GM21390 (cell line): ENCODE measurements at regions not wholly inside any gene's neighbourhood (a gene's known extent, or its start where the extent isn't known, plus 50 kb on each side); places are given as distances from the start of the nearest gene placed in this dataset.
A peak's percentile ranks its signal among the peaks of the same experiment; 100 is the strongest.
"Not testable (repeated sequence)": the region's sequence is repeated elsewhere in the genome, so short reads cannot be mapped to it uniquely, and the experiment has no call there.

ENCODE experiments used
- ATAC-seq: cut with Tn5 transposase; IDR thresholded peaks from one replicate; pipeline ENCODE4 v1.9.1; 2021; ENCODE audit not compliant: unreplicated experiment

GRCh38 chr6:22349051-22349450 lies 52.2 kb upstream of the PRL start:
- ATAC-seq = no peak

- no peak for ATAC-seq
Measured at GRCh38 chr6:22349528-22349927, 52.7 kb upstream of the PRL start.

GRCh38 chr6:22350109-22350508 lies 53.3 kb upstream of the PRL start:
- ATAC-seq = no peak

GRCh38 chr6:22353101-22353500 lies 56.3 kb upstream of the PRL start:
- no peak for ATAC-seq

- no peak for ATAC-seq
Measured at GRCh38 chr6:22356362-22356940, 59.6 kb upstream of the PRL start.

GRCh38 chr6:22357724-22358189 lies 60.9 kb upstream of the PRL start:
- no peak for ATAC-seq

- ATAC-seq = no peak
Measured at GRCh38 chr6:22361576-22361975, 64.7 kb upstream of the PRL start.

- ATAC-seq = no peak
Measured at GRCh38 chr6:22362361-22362760, 65.5 kb upstream of the PRL start.

- ATAC-seq = no peak
Measured at GRCh38 chr6:22363166-22363713, 66.4 kb upstream of the PRL start.

GRCh38 chr6:22363714-22364239 lies 66.9 kb upstream of the PRL start:
- no peak for ATAC-seq

GRCh38 chr6:22364306-22364705 lies 67.5 kb upstream of the PRL start:
- ATAC-seq = no peak

- ATAC-seq = no peak
Measured at GRCh38 chr6:22366214-22366613, 69.4 kb upstream of the PRL start.

- ATAC-seq = no peak
Measured at GRCh38 chr6:22367346-22367745, 70.5 kb upstream of the PRL start.

- no peak for ATAC-seq
Measured at GRCh38 chr6:22368794-22369193, 72.0 kb upstream of the PRL start.

- peak; percentile 95 for ATAC-seq
Measured at GRCh38 chr6:22372922-22373321, 76.1 kb upstream of the PRL start.

- ATAC-seq = not testable (repeated sequence)
Measured at GRCh38 chr6:22374950-22375349, 78.1 kb upstream of the PRL start.

- not testable (repeated sequence) for ATAC-seq
Measured at GRCh38 chr6:22376293-22376692, 79.5 kb upstream of the PRL start.

- ATAC-seq = not testable (repeated sequence)
Measured at GRCh38 chr6:22378536-22378935, 81.7 kb upstream of the PRL start.

GRCh38 chr6:22380236-22380635 lies 83.4 kb upstream of the PRL start:
- ATAC-seq = no peak

GRCh38 chr6:22381845-22382544 lies 85.2 kb upstream of the PRL start:
- no peak for ATAC-seq

GRCh38 chr6:22383016-22383415 lies 86.2 kb upstream of the PRL start:
- ATAC-seq = no peak

- no peak for ATAC-seq
Measured at GRCh38 chr6:22392711-22393110, 95.9 kb upstream of the PRL start.
